ENCODE measurements at regions not wholly inside any gene's neighbourhood (a gene's known extent, or its start where the extent isn't known, plus 50 kb on each side); places are given as distances from the start of the nearest gene placed in this dataset.

DNA sequence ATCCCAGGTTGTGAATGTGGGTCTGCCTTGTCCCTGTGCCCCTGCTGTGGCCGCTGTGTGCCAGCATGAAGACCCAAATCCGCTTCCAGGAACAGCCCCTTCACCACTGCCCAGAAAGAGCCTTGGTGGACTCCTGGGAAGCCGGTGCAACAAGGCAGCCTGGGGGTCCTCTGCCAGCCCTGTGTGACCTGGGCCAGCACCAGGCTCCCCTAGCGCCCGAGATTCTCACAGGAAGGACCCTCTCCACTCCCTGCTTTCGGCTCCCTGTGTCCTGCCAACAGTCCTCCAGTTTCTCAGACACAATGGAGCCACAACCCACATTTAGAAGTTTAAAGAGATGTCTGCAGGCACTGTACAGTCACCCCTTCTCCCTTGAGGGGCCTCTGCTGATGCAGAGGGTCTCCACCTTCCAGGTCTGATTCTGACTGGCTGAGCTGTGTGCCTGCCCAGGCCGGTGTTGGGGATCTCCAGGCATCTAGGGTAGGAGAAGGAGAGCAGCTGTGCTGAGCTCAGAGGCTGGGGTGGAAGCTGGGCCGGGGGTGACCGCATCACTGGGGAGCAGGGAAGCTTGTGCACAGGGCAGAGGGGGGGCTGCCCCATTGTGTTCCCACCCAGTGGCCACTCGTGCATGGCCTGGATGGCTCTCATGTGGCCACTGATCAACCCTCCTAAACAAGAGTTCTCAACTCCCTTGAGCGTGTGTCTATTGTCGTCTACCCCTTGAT lies 174.0 kb downstream of the IRX2 start (continued):
- TF ChIP-seq, protein P1, sequence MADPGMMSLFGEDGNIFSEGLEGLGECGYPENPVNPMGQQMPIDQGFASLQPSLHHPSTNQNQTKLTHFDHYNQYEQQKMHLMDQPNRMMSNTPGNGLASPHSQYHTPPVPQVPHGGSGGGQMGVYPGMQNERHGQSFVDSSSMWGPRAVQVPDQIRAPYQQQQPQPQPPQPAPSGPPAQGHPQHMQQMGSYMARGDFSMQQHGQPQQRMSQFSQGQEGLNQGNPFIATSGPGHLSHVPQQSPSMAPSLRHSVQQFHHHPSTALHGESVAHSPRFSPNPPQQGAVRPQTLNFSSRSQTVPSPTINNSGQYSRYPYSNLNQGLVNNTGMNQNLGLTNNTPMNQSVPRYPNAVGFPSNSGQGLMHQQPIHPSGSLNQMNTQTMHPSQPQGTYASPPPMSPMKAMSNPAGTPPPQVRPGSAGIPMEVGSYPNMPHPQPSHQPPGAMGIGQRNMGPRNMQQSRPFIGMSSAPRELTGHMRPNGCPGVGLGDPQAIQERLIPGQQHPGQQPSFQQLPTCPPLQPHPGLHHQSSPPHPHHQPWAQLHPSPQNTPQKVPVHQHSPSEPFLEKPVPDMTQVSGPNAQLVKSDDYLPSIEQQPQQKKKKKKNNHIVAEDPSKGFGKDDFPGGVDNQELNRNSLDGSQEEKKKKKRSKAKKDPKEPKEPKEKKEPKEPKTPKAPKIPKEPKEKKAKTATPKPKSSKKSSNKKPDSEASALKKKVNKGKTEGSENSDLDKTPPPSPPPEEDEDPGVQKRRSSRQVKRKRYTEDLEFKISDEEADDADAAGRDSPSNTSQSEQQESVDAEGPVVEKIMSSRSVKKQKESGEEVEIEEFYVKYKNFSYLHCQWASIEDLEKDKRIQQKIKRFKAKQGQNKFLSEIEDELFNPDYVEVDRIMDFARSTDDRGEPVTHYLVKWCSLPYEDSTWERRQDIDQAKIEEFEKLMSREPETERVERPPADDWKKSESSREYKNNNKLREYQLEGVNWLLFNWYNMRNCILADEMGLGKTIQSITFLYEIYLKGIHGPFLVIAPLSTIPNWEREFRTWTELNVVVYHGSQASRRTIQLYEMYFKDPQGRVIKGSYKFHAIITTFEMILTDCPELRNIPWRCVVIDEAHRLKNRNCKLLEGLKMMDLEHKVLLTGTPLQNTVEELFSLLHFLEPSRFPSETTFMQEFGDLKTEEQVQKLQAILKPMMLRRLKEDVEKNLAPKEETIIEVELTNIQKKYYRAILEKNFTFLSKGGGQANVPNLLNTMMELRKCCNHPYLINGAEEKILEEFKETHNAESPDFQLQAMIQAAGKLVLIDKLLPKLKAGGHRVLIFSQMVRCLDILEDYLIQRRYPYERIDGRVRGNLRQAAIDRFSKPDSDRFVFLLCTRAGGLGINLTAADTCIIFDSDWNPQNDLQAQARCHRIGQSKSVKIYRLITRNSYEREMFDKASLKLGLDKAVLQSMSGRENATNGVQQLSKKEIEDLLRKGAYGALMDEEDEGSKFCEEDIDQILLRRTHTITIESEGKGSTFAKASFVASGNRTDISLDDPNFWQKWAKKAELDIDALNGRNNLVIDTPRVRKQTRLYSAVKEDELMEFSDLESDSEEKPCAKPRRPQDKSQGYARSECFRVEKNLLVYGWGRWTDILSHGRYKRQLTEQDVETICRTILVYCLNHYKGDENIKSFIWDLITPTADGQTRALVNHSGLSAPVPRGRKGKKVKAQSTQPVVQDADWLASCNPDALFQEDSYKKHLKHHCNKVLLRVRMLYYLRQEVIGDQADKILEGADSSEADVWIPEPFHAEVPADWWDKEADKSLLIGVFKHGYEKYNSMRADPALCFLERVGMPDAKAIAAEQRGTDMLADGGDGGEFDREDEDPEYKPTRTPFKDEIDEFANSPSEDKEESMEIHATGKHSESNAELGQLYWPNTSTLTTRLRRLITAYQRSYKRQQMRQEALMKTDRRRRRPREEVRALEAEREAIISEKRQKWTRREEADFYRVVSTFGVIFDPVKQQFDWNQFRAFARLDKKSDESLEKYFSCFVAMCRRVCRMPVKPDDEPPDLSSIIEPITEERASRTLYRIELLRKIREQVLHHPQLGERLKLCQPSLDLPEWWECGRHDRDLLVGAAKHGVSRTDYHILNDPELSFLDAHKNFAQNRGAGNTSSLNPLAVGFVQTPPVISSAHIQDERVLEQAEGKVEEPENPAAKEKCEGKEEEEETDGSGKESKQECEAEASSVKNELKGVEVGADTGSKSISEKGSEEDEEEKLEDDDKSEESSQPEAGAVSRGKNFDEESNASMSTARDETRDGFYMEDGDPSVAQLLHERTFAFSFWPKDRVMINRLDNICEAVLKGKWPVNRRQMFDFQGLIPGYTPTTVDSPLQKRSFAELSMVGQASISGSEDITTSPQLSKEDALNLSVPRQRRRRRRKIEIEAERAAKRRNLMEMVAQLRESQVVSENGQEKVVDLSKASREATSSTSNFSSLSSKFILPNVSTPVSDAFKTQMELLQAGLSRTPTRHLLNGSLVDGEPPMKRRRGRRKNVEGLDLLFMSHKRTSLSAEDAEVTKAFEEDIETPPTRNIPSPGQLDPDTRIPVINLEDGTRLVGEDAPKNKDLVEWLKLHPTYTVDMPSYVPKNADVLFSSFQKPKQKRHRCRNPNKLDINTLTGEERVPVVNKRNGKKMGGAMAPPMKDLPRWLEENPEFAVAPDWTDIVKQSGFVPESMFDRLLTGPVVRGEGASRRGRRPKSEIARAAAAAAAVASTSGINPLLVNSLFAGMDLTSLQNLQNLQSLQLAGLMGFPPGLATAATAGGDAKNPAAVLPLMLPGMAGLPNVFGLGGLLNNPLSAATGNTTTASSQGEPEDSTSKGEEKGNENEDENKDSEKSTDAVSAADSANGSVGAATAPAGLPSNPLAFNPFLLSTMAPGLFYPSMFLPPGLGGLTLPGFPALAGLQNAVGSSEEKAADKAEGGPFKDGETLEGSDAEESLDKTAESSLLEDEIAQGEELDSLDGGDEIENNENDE (IDR thresholded peaks at IDR 0.05; ENCODE audit: insufficient replicate concordance, low read length), result no peak
- TF ChIP-seq SP4 (IDR thresholded peaks at IDR 0.05; ENCODE audit: low read length) (no peak), TAF1 (IDR thresholded peaks at IDR 0.05; ENCODE audit: low read depth, low read length) (no peak), HDAC6 (IDR thresholded peaks at IDR 0.05; ENCODE audit: low read depth, low read length) (no peak), CEBPB (IDR thresholded peaks at IDR 0.05; ENCODE audit: low read depth, low read length) (no peak), EP300 (IDR thresholded peaks at IDR 0.05; ENCODE audit: borderline replicate concordance in 1 of 2, low read depth in 2 of 2, low read length in 2 of 2) (no peak), NANOG (IDR thresholded peaks at IDR 0.05; ENCODE audit: insufficient read depth, low read depth, low read length, poor library complexity, severe bottlenecking) (no peak), SAP30 (IDR thresholded peaks at IDR 0.05; ENCODE audit: insufficient read depth, insufficient replicate concordance, low read length) (no peak)

Measured in H1 (cell line).